DND-41 (cell line): ENCODE measurements at regions not wholly inside any gene's neighbourhood (a gene's known extent, or its start where the extent isn't known, plus 50 kb on each side); places are given as distances from the start of the nearest gene placed in this dataset.

Source experiments
- ATAC-seq: fragments of 200-7000 bp; cut with Tn5 transposase; 3 replicates; pipeline ENCODE4 v1.9.1; 2021; ENCODE audit warnings: low read depth; ENCODE audit not compliant: insufficient read depth
- DNase-seq: peaks from one replicate; pipeline ENCODE4 v3.0.0-alpha.2; 2020
- H2AFZ ChIP-seq: 2 replicates; pipeline ENCODE4 v1.6.0; 2012; ENCODE audit warnings: low read depth, low read length
- H3K27ac ChIP-seq: 2 replicates; pipeline ENCODE4 v1.5.1; 2012; ENCODE audit warnings: low read length, inconsistent platforms
- H3K27me3 ChIP-seq: fragments of 200-600 bp; sonication (generic); 2 replicates; pipeline ENCODE4 v1.6.0; 2012; ENCODE audit warnings: low read length, mild to moderate bottlenecking, inconsistent platforms; ENCODE audit not compliant: insufficient read depth, poor library complexity
- H3K36me3 ChIP-seq: 2 replicates; pipeline ENCODE4 v1.5.1; 2012; ENCODE audit warnings: low read length, inconsistent platforms; ENCODE audit not compliant: insufficient read depth
- H3K4me1 ChIP-seq: 2 replicates; pipeline ENCODE4 v1.5.1; 2012; ENCODE audit warnings: mild to moderate bottlenecking, low read length; ENCODE audit not compliant: insufficient read depth
- H3K4me2 ChIP-seq: 2 replicates; pipeline ENCODE4 v1.6.0; 2012; ENCODE audit warnings: mild to moderate bottlenecking, moderate library complexity, low read length, inconsistent platforms; ENCODE audit not compliant: insufficient read depth
- H3K4me3 ChIP-seq, 2 experiments: fragments of 200-600 bp in 1 of 2; shearing (Covaris generic) in 1 of 2; 2 replicates each; pipeline ENCODE4 v1.5.1; 2012 to 2016; ENCODE audit warnings: inconsistent platforms in 2 of 2, low read length in 2 of 2, mild to moderate bottlenecking in 2 of 2, low read depth in 1 of 2, moderate library complexity in 1 of 2
- H3K79me2 ChIP-seq: 2 replicates; pipeline ENCODE4 v1.6.0; 2012; ENCODE audit warnings: low read length, inconsistent platforms; ENCODE audit not compliant: insufficient read depth
- H3K9ac ChIP-seq: 2 replicates; pipeline ENCODE4 v1.6.0; 2012; ENCODE audit warnings: low read depth, mild to moderate bottlenecking, inconsistent platforms, low read length, moderate library complexity
- H3K9me3 ChIP-seq: 2 replicates; pipeline ENCODE4 v1.5.1; 2012; ENCODE audit warnings: low read length, moderate library complexity, mild to moderate bottlenecking, inconsistent platforms; ENCODE audit not compliant: insufficient read depth, severe bottlenecking
- H4K20me1 ChIP-seq: 2 replicates; pipeline ENCODE4 v1.6.0; 2012; ENCODE audit warnings: low read length; ENCODE audit not compliant: insufficient read depth
- CTCF ChIP-seq: IDR thresholded peaks from 2 replicates; pipeline ENCODE4 v1.5.1; 2012; ENCODE audit warnings: borderline replicate concordance, low read length, moderate library complexity, mild to moderate bottlenecking; ENCODE audit not compliant: poor library complexity, severe bottlenecking; ENCODE audit errors: extremely low read depth
- EZH2 ChIP-seq: IDR thresholded peaks from 3 replicates; pipeline ENCODE4 v1.6.1; 2012; ENCODE audit warnings: borderline replicate concordance, low read depth, mild to moderate bottlenecking, moderate library complexity, low read length, inconsistent platforms; ENCODE audit not compliant: severe bottlenecking

- H3K4me2 ChIP-seq = no peak overlapping the region
- no peak for DNase-seq
Measured at GRCh38 chr5:68011801-68012200, 203.8 kb upstream of the PIK3R1 start.

GRCh38 chr5:68011259-68011760 lies 204.2 kb upstream of the PIK3R1 start:
- Histone ChIP-seq H3K4me3 (no peak overlapping the region), H3K4me1 (no peaks in the 10 kb centered on the region), H3K4me2 (no peak overlapping the region), H3K9ac (no peak overlapping the region), H4K20me1 (no peaks in the 10 kb centered on the region), H3K9me3 (no peaks in the 10 kb centered on the region), H2AFZ (no peak overlapping the region), H3K36me3 (no peaks in the 10 kb centered on the region), H3K79me2 (no peaks in the 10 kb centered on the region), H3K27me3 (no peaks in the 10 kb centered on the region), H3K27ac (no peak overlapping the region)
- TF ChIP-seq CTCF (no peak), EZH2 (no peak)
- no peak for ATAC-seq
- no peak for DNase-seq

More at GRCh38 chr5:68011801-68012200, 203.8 kb upstream of the PIK3R1 start:
- no peak overlapping the region for H3K27ac ChIP-seq
- H3K79me2 ChIP-seq = no peaks in the 10 kb centered on the region
- H3K27me3 ChIP-seq = no peaks in the 10 kb centered on the region
- no peaks in the 10 kb centered on the region for H3K9me3 ChIP-seq
- TF ChIP-seq EZH2 (no peak), CTCF (no peak)
- no peak overlapping the region for H3K9ac ChIP-seq
- ATAC-seq = no peak
- H3K4me1 ChIP-seq = no peaks in the 10 kb centered on the region
- H3K36me3 ChIP-seq = no peaks in the 10 kb centered on the region
- H2AFZ ChIP-seq = no peak overlapping the region
- no peaks in the 10 kb centered on the region for H4K20me1 ChIP-seq
- H3K4me3 ChIP-seq = no peak overlapping the region

- TF ChIP-seq EZH2 (no peak), CTCF (no peak)
- Histone ChIP-seq H3K4me2 (no peak overlapping the region), H4K20me1 (no peaks in the 10 kb centered on the region), H3K27me3 (no peaks in the 10 kb centered on the region), H3K9ac (no peak overlapping the region), H3K36me3 (no peaks in the 10 kb centered on the region), H3K9me3 (no peaks in the 10 kb centered on the region), H3K4me3 (no peak overlapping the region), H2AFZ (no peak overlapping the region), H3K27ac (no peak overlapping the region), H3K79me2 (no peaks in the 10 kb centered on the region), H3K4me1 (no peaks in the 10 kb centered on the region)
- DNase-seq (no peak), ATAC-seq (no peak)
Measured at GRCh38 chr5:68010740-68011139, 204.8 kb upstream of the PIK3R1 start.

GRCh38 chr5:68007451-68007850 lies 208.1 kb upstream of the PIK3R1 start:
- H3K9ac ChIP-seq = no peak overlapping the region
- no peaks in the 10 kb centered on the region for H3K9me3 ChIP-seq
- no peaks in the 10 kb centered on the region for H3K79me2 ChIP-seq
- no peaks in the 10 kb centered on the region for H3K4me1 ChIP-seq
- H3K36me3 ChIP-seq = no peaks in the 10 kb centered on the region
- H3K4me2 ChIP-seq = no peak overlapping the region
- H4K20me1 ChIP-seq = no peaks in the 10 kb centered on the region
- peak; percentile 53 for DNase-seq
- H3K27ac ChIP-seq = no peak overlapping the region
- TF ChIP-seq EZH2 (no peak), CTCF (no peak)
- ATAC-seq = peak; percentile 66; the same call in 2 of the 3 replicates
- H2AFZ ChIP-seq = no peak overlapping the region
- H3K27me3 ChIP-seq = no peaks in the 10 kb centered on the region
- H3K4me3 ChIP-seq = no peak overlapping the region
